Immature natural killer cell (primary cell): ENCODE measurements at regions not wholly inside any gene's neighbourhood (a gene's known extent, or its start where the extent isn't known, plus 50 kb on each side); places are given as distances from the start of the nearest gene placed in this dataset.
"Not testable (repeated sequence)": the region's sequence is repeated elsewhere in the genome, so short reads cannot be mapped to it uniquely, and the experiment has no call there.

Source experiments
- DNase-seq, 3 donors: peaks; one replicate each; pipeline ENCODE4 v3.0.0; 2022; ENCODE audit warnings: mixed read lengths in 1 of 3
- H3K27ac Mint-ChIP-seq, 6 donors: one replicate each; pipeline ENCODE4 v1.8.0; 2020; ENCODE audit warnings: mixed read lengths in 6 of 6, mild to moderate bottlenecking in 5 of 6, inconsistent platforms in 4 of 6, moderate library complexity in 3 of 6
- H3K27me3 Mint-ChIP-seq, 3 donors: one replicate each; pipeline ENCODE4 v1.8.0; 2020 to 2021; ENCODE audit warnings: low read depth in 3 of 3, mild to moderate bottlenecking in 3 of 3, mixed read lengths in 3 of 3, moderate library complexity in 3 of 3, inconsistent platforms in 1 of 3
- H3K36me3 Mint-ChIP-seq, 3 donors: one replicate each; pipeline ENCODE4 v1.8.0; 2020; ENCODE audit warnings: mixed read lengths in 3 of 3, inconsistent platforms in 2 of 3, mild to moderate bottlenecking in 2 of 3
- H3K4me1 Mint-ChIP-seq, 2 donors: one replicate each; pipeline ENCODE4 v1.8.0; 2020; ENCODE audit warnings: inconsistent platforms in 2 of 2, mild to moderate bottlenecking in 2 of 2, mixed read lengths in 2 of 2, moderate library complexity in 1 of 2
- H3K4me3 Mint-ChIP-seq, 5 donors: one replicate each; pipeline ENCODE4 v1.8.0; 2020; ENCODE audit warnings: mild to moderate bottlenecking in 5 of 5, mixed read lengths in 5 of 5, inconsistent platforms in 3 of 5, moderate library complexity in 3 of 5
- H3K9me3 Mint-ChIP-seq, 6 donors: one replicate each; pipeline ENCODE4 v1.8.0; 2020; ENCODE audit warnings: mild to moderate bottlenecking in 6 of 6, mixed read lengths in 6 of 6, inconsistent platforms in 4 of 6, moderate library complexity in 3 of 6

GRCh38 chr14:66291756-66292155, 194.4 kb upstream of the CCDC196 start:
- Mint-ChIP-seq H3K4me1 (peaks cover 0 to 6% of the 10 kb centered on the region in 2 donors), H3K9me3 (peaks cover 0 to 10% (median 1%) of the 10 kb centered on the region in 6 donors), H3K36me3 (no peaks in the 10 kb centered on the region), H3K4me3 (no peak overlapping the region), H3K27ac (no peak overlapping the region), H3K27me3 (peaks cover 0 to 7% (median 2%) of the 10 kb centered on the region in 3 donors)
- no peak for DNase-seq

GRCh38 chr14:66293533-66294105, 192.6 kb upstream of the CCDC196 start:
- H3K27ac Mint-ChIP-seq: no peak overlapping the region
- DNase-seq: no peak
- H3K4me3 Mint-ChIP-seq: peak overlapping the region in 2 of 5 donors; percentile 21 to 22
- H3K36me3 Mint-ChIP-seq: no peaks in the 10 kb centered on the region
- H3K4me1 Mint-ChIP-seq: peaks cover 0 to 6% of the 10 kb centered on the region in 2 donors
- peaks cover 0 to 7% (median 7%) of the 10 kb centered on the region in 3 donors for H3K27me3 Mint-ChIP-seq
- H3K9me3 Mint-ChIP-seq: peaks cover 0 to 16% (median 4%) of the 10 kb centered on the region in 6 donors

DNA sequence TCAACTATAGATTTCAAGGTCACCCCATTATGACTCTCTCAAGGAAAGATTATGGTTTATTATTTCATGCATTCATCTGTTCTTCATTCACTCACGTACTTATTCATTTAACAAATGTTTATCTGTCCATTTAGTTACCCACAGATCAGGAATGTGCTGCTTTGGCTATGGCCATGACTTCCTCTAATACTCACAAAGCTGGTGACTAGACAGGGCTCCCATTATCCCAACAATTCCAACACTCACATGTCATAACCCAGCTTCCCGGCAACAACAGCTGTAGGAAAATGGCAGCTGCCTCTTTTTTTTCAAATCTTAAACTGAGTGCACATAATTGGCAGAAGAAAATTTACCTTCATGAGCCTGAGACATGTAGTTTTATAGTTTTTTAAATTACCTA, 190.8 kb upstream of the CCDC196 start:
- no peaks in the 10 kb centered on the region for H3K36me3 Mint-ChIP-seq
- H3K27ac Mint-ChIP-seq: no peak overlapping the region
- H3K27me3 Mint-ChIP-seq: peaks cover 2 to 10% (median 7%) of the 10 kb centered on the region in 3 donors
- peaks cover 0 to 6% of the 10 kb centered on the region in 2 donors for H3K4me1 Mint-ChIP-seq
- no peak overlapping the region for H3K4me3 Mint-ChIP-seq
- peaks cover 2 to 17% (median 8%) of the 10 kb centered on the region in 6 donors for H3K9me3 Mint-ChIP-seq
- DNase-seq: no peak

GRCh38 chr14:66300886-66301285, 185.3 kb upstream of the CCDC196 start:
- no peaks in the 10 kb centered on the region for H3K4me1 Mint-ChIP-seq
- no peak for DNase-seq
- no peak overlapping the region for H3K27ac Mint-ChIP-seq
- no peaks in the 10 kb centered on the region for H3K36me3 Mint-ChIP-seq
- H3K27me3 Mint-ChIP-seq: peaks cover 2 to 10% (median 6%) of the 10 kb centered on the region in 3 donors
- peaks cover 2 to 32% (median 9%) of the 10 kb centered on the region in 6 donors for H3K9me3 Mint-ChIP-seq
- no peak overlapping the region for H3K4me3 Mint-ChIP-seq

GRCh38 chr14:66306101-66306500, 180.1 kb upstream of the CCDC196 start:
- H3K27ac Mint-ChIP-seq: no peak overlapping the region
- H3K4me3 Mint-ChIP-seq: no peak overlapping the region
- H3K9me3 Mint-ChIP-seq: peaks cover 0 to 21% (median 8%) of the 10 kb centered on the region in 6 donors
- DNase-seq: no peak
- H3K27me3 Mint-ChIP-seq: peaks cover 0 to 4% (median 3%) of the 10 kb centered on the region in 3 donors
- H3K4me1 Mint-ChIP-seq: no peaks in the 10 kb centered on the region
- H3K36me3 Mint-ChIP-seq: peaks cover 0 to 9% (median 0%) of the 10 kb centered on the region in 3 donors

DNA sequence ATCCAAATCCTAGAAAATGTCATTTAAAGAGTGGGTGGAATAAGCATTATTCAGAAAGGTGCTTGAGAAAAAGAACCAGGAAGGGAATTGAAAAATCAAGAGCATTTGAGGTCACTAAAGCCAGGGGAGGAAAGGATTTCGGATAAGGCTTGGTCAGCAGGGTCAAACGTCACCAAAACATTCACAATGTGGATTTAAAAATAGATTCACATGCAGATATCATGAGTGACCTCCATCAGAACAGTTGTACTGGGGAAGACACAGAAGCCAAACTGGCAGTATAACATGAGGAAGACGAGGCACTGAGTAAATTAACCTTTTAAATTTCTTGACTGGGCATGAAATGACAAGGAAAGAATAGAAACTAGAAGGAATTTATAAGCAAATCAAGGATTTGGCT, 175.1 kb upstream of the CCDC196 start:
- Mint-ChIP-seq H3K27ac (no peak overlapping the region), H3K36me3 (peaks cover 0 to 9% (median 0%) of the 10 kb centered on the region in 3 donors), H3K9me3 (peaks cover 0 to 7% (median under 1%) of the 10 kb centered on the region in 6 donors), H3K4me3 (no peak overlapping the region), H3K27me3 (peaks cover 0 to 4% (median 3%) of the 10 kb centered on the region in 3 donors), H3K4me1 (no peaks in the 10 kb centered on the region)
- DNase-seq: no peak

GRCh38 chr14:66311990-66312389, 174.2 kb upstream of the CCDC196 start:
- no peaks in the 10 kb centered on the region for H3K4me1 Mint-ChIP-seq
- H3K27ac Mint-ChIP-seq: no peak overlapping the region
- H3K36me3 Mint-ChIP-seq: peaks cover 0 to 4% (median 0%) of the 10 kb centered on the region in 3 donors
- H3K27me3 Mint-ChIP-seq: peaks cover 0 to 4% (median 3%) of the 10 kb centered on the region in 3 donors
- no peak for DNase-seq
- H3K4me3 Mint-ChIP-seq: no peak overlapping the region
- peaks cover 0 to 6% (median 2%) of the 10 kb centered on the region in 6 donors for H3K9me3 Mint-ChIP-seq

DNA sequence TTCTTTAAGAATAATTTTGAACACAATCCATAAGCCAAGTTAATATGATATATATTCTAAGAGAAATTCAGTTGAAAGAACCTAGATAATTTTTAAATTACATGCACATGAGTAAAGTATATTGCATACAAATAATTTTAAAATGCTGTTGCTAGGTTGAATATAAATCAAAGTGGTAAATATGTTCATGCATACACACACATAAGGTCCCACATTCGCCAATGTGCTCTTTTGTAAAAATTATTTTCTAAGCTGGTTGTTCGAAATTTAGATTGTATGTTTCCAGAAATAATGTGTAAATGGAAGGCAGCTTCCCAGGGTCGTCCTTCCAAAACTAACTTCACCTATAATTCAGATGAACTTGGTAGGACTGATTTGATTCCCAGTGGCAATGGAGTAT, 173.7 kb upstream of the CCDC196 start:
- no peak for DNase-seq
- H3K4me3 Mint-ChIP-seq: no peak overlapping the region
- H3K9me3 Mint-ChIP-seq: peaks cover 1 to 6% (median 4%) of the 10 kb centered on the region in 6 donors
- H3K27me3 Mint-ChIP-seq: peaks cover 0 to 4% (median 4%) of the 10 kb centered on the region in 3 donors
- H3K36me3 Mint-ChIP-seq: peaks cover 0 to 4% (median 0%) of the 10 kb centered on the region in 3 donors
- no peak overlapping the region for H3K27ac Mint-ChIP-seq
- H3K4me1 Mint-ChIP-seq: no peaks in the 10 kb centered on the region

GRCh38 chr14:66315098-66315497, 171.1 kb upstream of the CCDC196 start:
- Mint-ChIP-seq H3K27me3 (peaks cover 0 to 9% (median 4%) of the 10 kb centered on the region in 3 donors), H3K9me3 (peaks cover 3 to 26% (median 11%) of the 10 kb centered on the region in 6 donors), H3K4me1 (no peaks in the 10 kb centered on the region), H3K4me3 (no peak overlapping the region), H3K27ac (no peak overlapping the region), H3K36me3 (peaks cover 0 to 4% (median 0%) of the 10 kb centered on the region in 3 donors)
- no peak for DNase-seq

DNA sequence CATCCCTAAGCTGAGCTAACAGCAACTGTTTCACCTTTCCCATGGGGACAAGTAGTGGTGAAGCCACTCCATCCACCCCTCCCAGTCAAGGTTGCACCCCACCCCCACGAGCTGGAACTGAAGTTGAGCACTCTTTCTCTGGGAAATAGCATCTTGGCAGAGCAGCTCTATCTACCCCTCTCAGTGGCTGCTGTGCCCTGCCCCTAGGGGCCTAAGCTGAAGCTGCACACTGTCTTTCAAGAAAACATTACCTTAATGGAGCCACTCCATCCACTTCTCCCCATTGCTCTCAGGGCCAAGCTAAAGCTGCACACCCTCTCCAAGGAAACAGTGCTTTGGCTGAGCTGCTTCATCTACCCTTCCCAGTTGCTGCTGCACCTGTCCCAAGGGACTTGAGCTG, 170.6 kb upstream of the CCDC196 start:
- Mint-ChIP-seq H3K4me1 (no peaks in the 10 kb centered on the region), H3K9me3 (peaks cover 4 to 26% (median 14%) of the 10 kb centered on the region in 6 donors), H3K27me3 (peaks cover 0 to 9% (median 4%) of the 10 kb centered on the region in 3 donors), H3K27ac (no peak overlapping the region), H3K4me3 (no peak overlapping the region), H3K36me3 (peaks cover 0 to 4% (median 0%) of the 10 kb centered on the region in 3 donors)
- no peak for DNase-seq

- no peak for DNase-seq
- peaks cover 0 to 8% (median 2%) of the 10 kb centered on the region in 3 donors for H3K27me3 Mint-ChIP-seq
- H3K4me3 Mint-ChIP-seq: no peak overlapping the region
- no peak overlapping the region for H3K27ac Mint-ChIP-seq
- peaks cover 2 to 19% (median 11%) of the 10 kb centered on the region in 6 donors for H3K9me3 Mint-ChIP-seq
- H3K36me3 Mint-ChIP-seq: no peaks in the 10 kb centered on the region
- H3K4me1 Mint-ChIP-seq: no peaks in the 10 kb centered on the region
Observed at GRCh38 chr14:66322564-66322963, 163.6 kb upstream of the CCDC196 start.

- H3K27ac Mint-ChIP-seq: no peak overlapping the region
- no peak for DNase-seq
- H3K4me3 Mint-ChIP-seq: no peak overlapping the region
- no peaks in the 10 kb centered on the region for H3K4me1 Mint-ChIP-seq
- H3K36me3 Mint-ChIP-seq: no peaks in the 10 kb centered on the region
- H3K27me3 Mint-ChIP-seq: no peaks in the 10 kb centered on the region
- peaks cover 0 to 2% (median 0%) of the 10 kb centered on the region in 6 donors for H3K9me3 Mint-ChIP-seq
Observed at GRCh38 chr14:66330228-66330627, 155.9 kb upstream of the CCDC196 start.

- DNase-seq: no peak
- peaks cover 0 to 3% (median 0%) of the 10 kb centered on the region in 3 donors for H3K27me3 Mint-ChIP-seq
- H3K36me3 Mint-ChIP-seq: no peaks in the 10 kb centered on the region
- no peaks in the 10 kb centered on the region for H3K4me1 Mint-ChIP-seq
- H3K4me3 Mint-ChIP-seq: no peak overlapping the region
- no peak overlapping the region for H3K27ac Mint-ChIP-seq
- peaks cover 0 to 5% (median 0%) of the 10 kb centered on the region in 6 donors for H3K9me3 Mint-ChIP-seq
Observed at GRCh38 chr14:66330916-66331315, 155.3 kb upstream of the CCDC196 start.

GRCh38 chr14:66333293-66333692, 152.9 kb upstream of the CCDC196 start:
- H3K9me3 Mint-ChIP-seq: not testable (repeated sequence)

GRCh38 chr14:66341239-66341638, 144.9 kb upstream of the CCDC196 start:
- H3K4me3 Mint-ChIP-seq: no peak overlapping the region
- DNase-seq: no peak
- H3K27ac Mint-ChIP-seq: no peak overlapping the region
- no peaks in the 10 kb centered on the region for H3K9me3 Mint-ChIP-seq
- H3K36me3 Mint-ChIP-seq: no peaks in the 10 kb centered on the region
- peaks cover 0 to 2% (median 0%) of the 10 kb centered on the region in 3 donors for H3K27me3 Mint-ChIP-seq
- no peaks in the 10 kb centered on the region for H3K4me1 Mint-ChIP-seq

More at GRCh38 chr14:66333293-66333692, 152.9 kb upstream of the CCDC196 start:
- not testable (repeated sequence) for H3K4me3 Mint-ChIP-seq, H3K27me3 Mint-ChIP-seq, H3K27ac Mint-ChIP-seq, H3K4me1 Mint-ChIP-seq, DNase-seq, H3K36me3 Mint-ChIP-seq
